Ishikawa (cell line): ENCODE measurements at regions not wholly inside any gene's neighbourhood (a gene's known extent, or its start where the extent isn't known, plus 50 kb on each side); places are given as distances from the start of the nearest gene placed in this dataset.

Source experiments
- CEBPB ChIP-seq: IDR thresholded peaks from 2 replicates; pipeline ENCODE4 v1.6.1; 2012
- CREB1 ChIP-seq: IDR thresholded peaks from 2 replicates; pipeline ENCODE4 v1.6.1; 2012; ENCODE audit warnings: low read depth
- EGR1 ChIP-seq: IDR thresholded peaks from 2 replicates; pipeline ENCODE4 v1.6.1; 2012
- EP300 ChIP-seq: IDR thresholded peaks from 2 replicates; pipeline ENCODE4 v1.6.1; 2012; ENCODE audit warnings: borderline replicate concordance
- FOXM1 ChIP-seq: IDR thresholded peaks from 2 replicates; pipeline ENCODE4 v1.6.1; 2012; ENCODE audit warnings: low read depth, borderline replicate concordance
- NFIC ChIP-seq: IDR thresholded peaks from 2 replicates; pipeline ENCODE4 v1.6.1; 2012
- RAD21 ChIP-seq: IDR thresholded peaks from 2 replicates; pipeline ENCODE4 v1.6.1; 2012; ENCODE audit warnings: low read depth
- REST ChIP-seq: IDR thresholded peaks from 2 replicates; pipeline ENCODE4 v1.6.1; 2012; ENCODE audit warnings: low read depth, mild to moderate bottlenecking
- TAF1 ChIP-seq: IDR thresholded peaks from 2 replicates; pipeline ENCODE4 v1.6.1; 2012; ENCODE audit warnings: low read depth, mild to moderate bottlenecking
- TCF12 ChIP-seq: IDR thresholded peaks from 2 replicates; pipeline ENCODE4 v1.6.1; 2012; ENCODE audit warnings: low read depth
- TEAD4 ChIP-seq: IDR thresholded peaks from 2 replicates; pipeline ENCODE4 v1.6.1; 2012
- USF1 ChIP-seq: IDR thresholded peaks from 2 replicates; pipeline ENCODE4 v1.6.1; 2012
- YY1 ChIP-seq: IDR thresholded peaks from 2 replicates; pipeline ENCODE4 v1.6.1; 2012; ENCODE audit warnings: low read depth
- ZBTB7A ChIP-seq: IDR thresholded peaks from 2 replicates; pipeline ENCODE4 v1.6.1; 2012; ENCODE audit warnings: low read depth
- TF ChIP-seq, protein P1 (sequence below): IDR thresholded peaks from 2 replicates; pipeline ENCODE4 v1.6.1; 2012

GRCh38 chr13:34208336-34208735 lies 390.4 kb downstream of the RFC3 start:
- no peak for TF ChIP-seq NFIC
- TF ChIP-seq, protein P1, sequence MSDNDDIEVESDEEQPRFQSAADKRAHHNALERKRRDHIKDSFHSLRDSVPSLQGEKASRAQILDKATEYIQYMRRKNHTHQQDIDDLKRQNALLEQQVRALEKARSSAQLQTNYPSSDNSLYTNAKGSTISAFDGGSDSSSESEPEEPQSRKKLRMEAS: no peak
- TF ChIP-seq EGR1: no peak
- no peak for TF ChIP-seq FOXM1
- TF ChIP-seq REST: no peak

DNA sequence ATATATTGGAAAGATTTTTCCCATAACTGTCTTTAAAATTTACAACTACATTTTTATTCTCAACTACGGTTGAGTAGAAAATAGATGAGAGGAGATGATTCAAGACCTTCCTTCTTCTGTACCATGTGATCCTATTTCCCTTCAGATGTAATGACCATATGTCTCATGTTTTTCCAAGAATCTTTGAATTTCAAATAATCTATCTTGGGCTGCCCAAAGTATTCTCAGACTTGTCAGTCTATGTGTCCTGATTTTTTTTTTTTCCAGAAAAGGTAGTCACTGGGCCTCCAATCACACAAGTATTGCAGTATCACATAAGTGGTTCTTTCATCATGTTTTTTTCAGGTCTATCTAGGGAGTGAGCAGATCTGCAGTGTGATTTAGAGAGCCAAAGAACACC lies 392.4 kb downstream of the RFC3 start:
- TF ChIP-seq EP300: no peak
- no peak for TF ChIP-seq TEAD4

- TF ChIP-seq REST: no peak
- TF ChIP-seq TEAD4: no peak
- no peak for TF ChIP-seq ZBTB7A
Observed at GRCh38 chr13:34214686-34215085, 396.7 kb downstream of the RFC3 start.

DNA sequence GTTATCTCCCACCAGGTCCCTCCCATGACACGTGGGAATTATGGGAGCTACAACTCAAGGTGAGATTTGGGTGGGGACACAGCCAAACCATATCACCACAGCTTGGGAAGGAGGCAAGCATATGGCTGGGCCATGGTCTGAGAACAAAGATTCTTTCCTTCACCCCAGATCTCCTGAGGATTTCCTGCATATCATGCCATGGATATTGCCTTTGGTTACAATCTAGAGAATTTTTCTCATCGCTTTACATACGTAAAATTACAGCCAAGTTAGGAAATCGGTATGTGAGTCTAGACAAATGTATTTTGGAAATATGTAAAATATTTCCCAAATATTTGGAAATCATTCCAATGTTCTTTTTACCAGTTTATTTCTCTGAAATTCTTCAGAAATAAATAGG lies 398.3 kb downstream of the RFC3 start:
- TF ChIP-seq TCF12: no peak
- no peak for TF ChIP-seq CREB1
- no peak for TF ChIP-seq REST
- no peak for TF ChIP-seq FOXM1
- TF ChIP-seq, protein P1: no peak
- TF ChIP-seq NFIC: no peak
- TF ChIP-seq YY1: no peak
- TF ChIP-seq CEBPB: no peak
- TF ChIP-seq USF1: no peak
- TF ChIP-seq TAF1: no peak
- TF ChIP-seq EGR1: no peak
- no peak for TF ChIP-seq RAD21
- no peak for TF ChIP-seq EP300

- TF ChIP-seq EP300 (no peak), FOXM1 (no peak), EGR1 (no peak), CREB1 (no peak), ZBTB7A (no peak)
- TF ChIP-seq, protein P1: no peak
Observed at GRCh38 chr13:34217343-34218025, 399.5 kb downstream of the RFC3 start.

GRCh38 chr13:34223984-34224383 lies 406.0 kb downstream of the RFC3 start:
- TF ChIP-seq CEBPB: no peak
- no peak for TF ChIP-seq NFIC
- TF ChIP-seq CREB1: no peak
- TF ChIP-seq USF1: no peak
- TF ChIP-seq TAF1: no peak
- TF ChIP-seq TEAD4: no peak
- TF ChIP-seq, protein P1: no peak
- no peak for TF ChIP-seq YY1
- TF ChIP-seq EP300: no peak
- no peak for TF ChIP-seq EGR1
- no peak for TF ChIP-seq TCF12
- TF ChIP-seq REST: no peak
- TF ChIP-seq ZBTB7A: no peak
- TF ChIP-seq FOXM1: no peak
- TF ChIP-seq RAD21: no peak
